ENCODE measurements at regions not wholly inside any gene's neighbourhood (a gene's known extent, or its start where the extent isn't known, plus 50 kb on each side); places are given as distances from the start of the nearest gene placed in this dataset.

DNA sequence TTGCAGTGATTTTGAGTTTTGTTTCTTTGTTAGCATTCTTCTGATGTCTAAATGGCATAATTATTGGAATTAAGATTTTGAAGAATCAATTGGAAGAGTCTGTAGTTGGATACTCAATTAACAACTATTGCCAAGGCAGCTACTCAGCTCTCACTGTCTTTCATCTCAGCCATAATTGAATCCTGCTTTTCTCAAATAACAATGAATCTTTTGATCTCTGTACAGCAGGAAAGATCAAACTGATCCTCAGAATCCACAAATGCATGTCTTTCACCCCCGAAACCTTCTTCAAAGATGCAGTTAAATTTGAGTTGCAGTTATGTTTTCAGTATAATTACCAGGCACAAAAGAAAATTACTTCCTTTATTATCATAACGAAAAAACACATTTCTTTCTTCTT, 86.2 kb downstream of the MAD2L1 start:
- no peak for TF ChIP-seq CTCF (IDR thresholded peaks at IDR 0.05)
- no peak for TF ChIP-seq POLR2A (IDR thresholded peaks at IDR 0.05)
- TF ChIP-seq POLR2AphosphoS5 (IDR thresholded peaks at IDR 0.05): no peak
- no peak for TF ChIP-seq EP300 (IDR thresholded peaks at IDR 0.05)

Measured in suprapubic skin (tissue), 4 donors.